Activated T-cell treated with anti-CD3 and anti-CD28 coated beads for 4 hours (primary cell): ENCODE measurements at regions not wholly inside any gene's neighbourhood (a gene's known extent, or its start where the extent isn't known, plus 50 kb on each side); places are given as distances from the start of the nearest gene placed in this dataset.
"Not testable (repeated sequence)": the region's sequence is repeated elsewhere in the genome, so short reads cannot be mapped to it uniquely, and the experiment has no call there.

ENCODE experiments used
- DNase-seq: peaks from one replicate; pipeline ENCODE4 v3.0.0-alpha.2; 2020

DNA sequence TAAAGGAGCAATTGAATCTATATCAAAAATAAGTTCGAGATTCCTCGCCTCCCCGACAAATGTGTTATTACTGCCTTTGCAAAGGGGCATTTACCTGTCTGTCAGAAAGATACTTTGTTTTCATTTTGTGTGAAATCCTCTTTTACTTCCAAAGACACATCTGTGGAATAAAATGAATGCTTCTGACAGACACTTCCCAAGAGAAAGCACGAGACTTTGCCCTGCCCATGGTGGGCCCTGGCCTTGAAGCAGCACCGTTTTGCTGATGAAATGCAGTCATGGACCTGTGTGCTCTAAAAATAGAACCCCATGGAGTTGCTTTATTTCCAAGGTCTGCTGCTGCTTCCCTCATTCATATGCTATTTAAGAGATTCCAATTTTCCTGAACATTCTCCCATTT lies 85.9 kb upstream of the USP47 start:
- no peak for DNase-seq

DNA sequence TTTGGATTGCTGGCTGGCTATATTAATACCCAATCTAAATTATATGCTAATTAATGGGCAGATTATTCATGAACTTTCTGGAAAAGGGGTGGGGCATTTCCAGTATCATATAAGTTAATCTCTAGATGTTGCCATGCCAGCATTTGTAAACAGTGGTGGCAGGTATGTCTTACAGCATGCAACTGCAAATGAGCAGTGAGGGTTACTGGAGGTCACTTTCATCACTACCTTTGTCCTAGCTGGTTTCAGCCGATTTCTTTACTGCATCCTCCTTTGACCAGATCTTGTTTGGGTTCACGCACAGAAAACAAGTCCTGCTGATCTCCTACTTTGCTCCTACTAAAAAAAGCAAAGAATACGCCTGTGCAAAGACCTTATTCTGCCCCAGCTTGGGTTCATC lies 89.1 kb upstream of the USP47 start:
- DNase-seq, result no peak

DNA sequence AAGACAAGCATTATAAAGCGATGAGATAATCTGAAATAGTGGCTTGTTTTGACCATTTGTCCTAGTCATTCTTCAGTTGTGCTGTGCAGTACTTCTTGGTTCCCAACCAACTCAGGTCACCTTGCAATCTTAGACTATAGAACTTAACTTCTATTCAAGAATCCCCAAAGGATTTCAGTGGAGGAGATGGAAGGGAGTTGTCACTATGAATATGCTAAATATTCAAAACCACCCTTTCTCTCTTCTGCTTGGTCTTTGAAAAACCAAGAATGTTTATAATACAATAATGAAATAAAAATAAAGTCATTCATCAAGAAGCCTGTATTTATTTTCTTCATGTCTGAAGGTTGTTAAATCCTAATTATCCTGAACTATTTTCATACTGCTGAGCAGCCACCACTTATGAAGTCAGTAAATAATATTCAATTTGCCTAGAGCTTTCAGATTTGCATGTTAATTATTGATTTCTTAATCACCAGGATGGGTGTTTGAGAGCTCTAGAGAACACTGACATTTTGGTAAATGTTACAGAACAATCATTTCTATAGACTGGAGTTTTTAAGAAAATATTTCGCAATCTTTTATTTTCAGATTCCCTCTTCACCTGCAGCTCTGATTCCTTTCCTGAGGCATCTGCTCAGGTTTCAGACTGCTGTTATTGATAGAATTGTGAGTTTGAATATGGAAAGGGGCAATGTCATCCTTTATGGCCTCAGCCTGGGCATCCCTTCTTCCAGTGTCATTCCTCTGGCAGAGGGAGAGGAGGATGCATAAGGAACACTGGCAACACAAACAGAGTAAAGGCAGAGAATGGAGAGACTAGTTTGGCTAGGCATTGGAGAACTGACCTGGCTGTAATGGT lies 91.5 kb upstream of the USP47 start:
- DNase-seq, result no peak

DNA sequence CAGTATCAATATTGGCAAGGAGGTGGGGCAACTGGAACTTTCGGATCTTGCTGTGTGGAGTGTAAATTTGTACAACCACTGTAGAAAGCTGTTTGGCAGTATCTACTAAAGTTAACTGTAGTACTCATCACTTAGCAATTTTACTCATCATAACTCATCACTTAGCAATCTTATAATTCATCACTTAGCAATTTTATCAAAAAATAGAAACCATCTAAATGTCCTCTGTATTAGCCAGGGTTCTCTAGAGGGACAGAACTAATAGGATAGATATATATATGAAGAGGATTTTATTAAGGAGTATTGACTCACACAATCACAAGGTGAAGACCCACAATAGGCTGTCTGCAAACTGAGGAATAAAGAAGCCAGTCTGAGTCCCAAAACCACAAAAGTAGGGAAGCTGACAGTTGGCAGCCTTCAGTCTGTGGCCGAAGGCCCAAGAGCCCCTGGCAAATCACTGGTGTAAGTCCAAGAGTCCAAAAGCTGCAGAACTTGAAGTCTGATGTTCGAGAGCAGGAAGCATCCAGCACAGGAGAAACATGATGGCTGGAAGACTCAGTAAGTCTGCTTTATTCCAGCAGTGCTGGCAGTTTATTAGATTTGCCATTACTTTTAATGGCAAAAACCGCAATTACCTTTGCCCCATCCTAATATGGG lies 92.9 kb upstream of the USP47 start:
- no peak for DNase-seq

DNA sequence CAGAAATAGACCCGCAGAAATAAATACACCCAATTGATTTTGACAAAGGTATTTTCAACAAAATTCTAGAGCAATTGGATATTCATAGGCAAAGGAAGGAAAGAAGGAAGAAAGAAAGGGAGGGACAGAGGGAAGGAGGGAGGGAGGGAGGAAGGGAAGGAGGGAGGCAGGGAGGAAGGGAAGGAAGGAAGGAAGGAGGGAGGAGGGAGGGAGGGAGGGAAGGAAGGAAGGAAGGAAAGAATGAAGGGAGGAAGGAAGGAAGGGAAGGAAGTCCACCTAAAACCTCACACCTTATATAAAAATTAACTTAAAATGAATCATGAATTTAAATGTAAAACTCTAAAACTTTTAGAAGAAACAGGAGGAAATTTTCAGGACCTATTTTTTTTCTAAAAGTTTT lies 94.2 kb upstream of the USP47 start:
- no peak for DNase-seq

DNA sequence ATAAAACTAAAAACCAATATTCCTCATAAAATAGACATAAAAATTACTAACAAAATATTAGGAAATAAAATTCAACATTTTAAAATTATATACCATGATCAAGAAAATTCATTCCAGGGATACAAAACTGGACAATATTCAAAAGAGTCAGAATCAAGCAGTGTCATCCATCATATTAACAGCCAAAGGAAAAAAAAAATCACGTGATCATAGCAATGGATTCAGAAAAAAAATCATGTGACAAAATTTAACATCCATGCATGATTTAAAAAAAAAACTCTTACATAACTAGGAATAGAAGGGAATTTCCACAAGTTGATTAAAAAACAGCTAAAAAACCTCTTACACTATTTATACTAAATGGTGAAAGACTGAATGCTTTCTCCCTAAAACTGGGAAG lies 95.3 kb upstream of the USP47 start:
- no peak for DNase-seq

DNA sequence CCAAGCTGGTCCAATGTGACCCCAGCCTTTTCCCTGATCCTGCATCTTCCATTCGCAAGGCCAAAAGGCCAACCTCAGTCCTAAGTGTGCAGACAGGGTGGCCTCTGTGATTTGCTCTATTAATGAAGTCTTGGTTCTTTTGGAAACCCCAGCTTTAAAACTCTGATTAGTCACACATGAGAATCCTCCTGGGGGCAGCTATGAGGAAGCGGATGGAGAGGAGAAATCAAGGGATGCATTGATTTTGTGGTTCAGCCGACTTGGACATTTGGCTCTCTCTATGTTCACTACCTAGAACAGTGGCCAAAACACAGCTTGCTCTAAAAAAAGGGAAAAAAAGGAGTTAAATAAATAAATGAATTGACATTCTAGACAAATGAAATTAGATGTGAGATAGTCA lies 98.6 kb upstream of the USP47 start:
- no peak for DNase-seq

DNA sequence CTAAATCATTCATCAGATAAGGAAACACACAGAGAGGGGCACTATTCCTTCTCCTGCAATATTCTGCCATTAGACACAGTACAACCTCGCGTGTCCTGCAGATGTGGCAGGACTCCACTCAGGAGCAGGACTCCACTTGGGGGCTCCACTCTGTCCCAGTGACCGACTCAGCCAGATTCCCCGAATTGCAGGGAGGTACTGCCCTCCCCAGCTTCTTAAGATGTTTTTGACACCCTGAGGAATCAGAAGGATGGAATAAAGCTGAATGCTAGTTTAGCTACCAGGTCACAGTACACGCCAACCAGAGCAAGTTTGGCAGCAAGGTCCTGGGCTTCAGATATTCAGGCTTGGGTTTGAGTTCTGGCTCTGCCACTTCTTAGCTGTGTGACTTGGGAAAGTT lies 99.3 kb upstream of the USP47 start:
- DNase-seq, result no peak

DNA sequence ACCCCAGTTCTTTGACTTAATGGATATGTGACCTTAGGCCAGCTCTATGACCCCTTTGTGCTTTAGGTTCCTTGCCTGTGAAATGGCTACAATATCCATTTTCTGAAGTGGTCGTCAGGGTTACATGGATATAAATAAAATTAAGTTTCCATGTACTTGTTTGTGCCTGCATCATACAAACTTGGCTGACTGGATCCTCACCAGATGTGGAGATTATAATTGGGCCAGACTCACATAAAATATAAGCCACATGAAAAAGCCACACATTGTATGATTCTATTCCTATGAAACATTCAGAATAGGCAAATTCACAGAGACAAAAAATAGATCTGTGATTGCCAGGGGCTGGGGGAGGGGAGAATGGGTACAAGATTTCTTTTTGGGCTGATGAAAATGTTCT lies 100.9 kb upstream of the USP47 start:
- no peak for DNase-seq

DNA sequence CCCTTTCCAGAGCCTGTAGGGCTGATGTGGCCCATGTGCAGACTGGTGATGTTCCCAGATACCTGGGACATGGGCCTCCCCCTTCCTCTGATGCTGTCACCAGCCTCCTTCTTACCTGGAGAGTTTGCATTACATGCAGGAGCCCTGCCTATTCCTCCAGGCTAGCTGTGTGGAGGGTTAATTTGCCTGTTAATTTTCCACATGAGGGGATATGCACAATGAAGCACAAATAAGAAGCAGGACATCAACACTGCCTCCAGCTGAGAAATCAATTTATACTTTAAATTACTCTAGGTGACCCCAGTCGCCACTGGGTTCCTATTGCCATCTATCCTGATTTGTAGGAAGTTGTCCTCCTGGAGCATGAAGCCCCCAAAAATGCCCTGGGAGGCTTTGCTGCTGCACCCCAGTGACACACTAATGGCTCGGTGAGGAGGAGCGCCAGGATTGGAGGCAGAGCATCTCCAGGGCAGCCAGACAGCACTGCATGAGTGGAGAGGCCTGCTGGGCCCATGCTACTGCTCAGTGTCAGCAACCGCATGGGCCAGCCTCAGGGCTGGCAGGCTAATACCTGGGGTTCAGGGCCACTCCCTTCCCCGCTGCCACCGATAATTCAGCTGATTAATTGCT lies 101.6 kb upstream of the USP47 start:
- no peak for DNase-seq

DNA sequence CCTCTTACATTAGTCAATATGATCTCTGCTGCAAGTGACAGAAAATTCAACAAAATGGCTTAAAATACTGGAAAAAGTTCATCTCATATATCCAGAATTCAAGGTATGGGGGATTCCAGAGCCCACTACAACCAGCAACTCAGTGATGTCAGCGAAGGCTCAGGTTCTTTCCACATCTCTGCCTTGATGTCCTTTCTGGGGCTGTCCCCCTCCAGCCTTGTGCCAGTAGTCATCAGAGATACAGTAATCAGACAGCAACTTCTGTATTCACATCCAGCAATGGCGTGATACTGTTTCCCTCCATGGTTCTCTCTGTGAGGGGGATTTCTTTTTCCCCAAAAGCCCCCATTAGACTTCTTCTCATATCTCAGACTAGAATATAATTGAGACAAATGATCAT lies 103.4 kb upstream of the USP47 start:
- DNase-seq, result no peak

DNA sequence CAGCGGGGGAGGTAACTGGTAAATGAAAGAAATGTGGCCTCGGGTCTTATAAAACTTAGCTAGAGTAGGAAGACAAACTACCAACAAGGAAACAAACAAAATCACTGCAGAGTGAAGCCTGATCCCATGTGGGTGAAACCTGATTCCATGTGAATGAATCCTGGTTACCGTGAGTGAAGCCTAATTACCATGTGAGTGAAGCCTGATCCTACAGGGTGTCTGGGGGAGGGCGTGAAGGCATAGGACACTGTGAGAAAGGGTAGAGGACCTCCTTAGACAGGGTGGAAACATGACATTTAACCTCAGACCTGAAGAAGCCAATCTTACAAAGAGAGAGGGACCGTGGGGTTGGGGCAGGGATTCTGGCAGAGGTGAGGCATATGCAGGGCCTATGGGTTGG lies 106.2 kb upstream of the USP47 start:
- DNase-seq, result no peak

DNA sequence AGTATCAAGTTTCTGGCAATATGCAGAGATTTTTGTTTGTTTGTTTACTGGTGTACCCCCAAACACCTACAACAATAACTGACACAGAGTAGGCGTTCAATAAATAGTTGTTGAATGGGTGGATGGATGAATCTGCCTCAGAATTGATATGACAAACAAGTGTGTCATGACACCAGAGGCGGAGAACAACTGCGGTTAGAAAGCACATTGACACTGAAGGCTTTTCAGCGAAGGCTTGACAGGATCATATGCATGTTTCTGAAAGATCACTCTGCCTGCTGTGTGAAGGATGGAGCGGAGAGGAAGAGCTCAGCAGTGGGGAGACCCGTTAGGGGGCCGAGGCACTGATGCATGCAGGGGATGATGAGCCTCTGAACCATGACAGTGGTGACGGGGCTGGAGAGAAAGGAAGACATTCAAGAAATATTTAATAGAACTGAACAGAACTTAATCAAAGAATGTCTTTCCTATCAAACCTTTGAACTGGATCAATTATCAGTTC lies 108.5 kb upstream of the USP47 start:
- no peak for DNase-seq

DNA sequence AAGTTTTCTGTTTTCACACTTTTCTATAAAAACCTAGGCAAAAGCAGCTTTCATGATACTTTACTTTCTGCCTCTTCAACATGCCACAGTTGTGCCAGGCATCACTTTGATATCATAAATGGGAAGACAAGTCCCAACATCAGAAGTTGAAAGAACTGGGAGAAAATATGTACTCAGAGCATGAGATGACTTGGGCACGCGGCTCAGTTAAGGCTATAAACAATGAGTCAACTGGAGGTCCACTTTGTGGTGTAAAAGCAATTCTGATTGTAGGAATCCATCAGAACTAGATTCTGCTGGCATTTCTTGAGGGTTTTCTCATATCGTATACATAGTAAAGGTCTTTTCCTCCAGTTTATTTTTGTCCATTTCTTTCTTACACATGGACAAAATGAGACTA lies 109.7 kb upstream of the USP47 start:
- DNase-seq, result no peak

DNA sequence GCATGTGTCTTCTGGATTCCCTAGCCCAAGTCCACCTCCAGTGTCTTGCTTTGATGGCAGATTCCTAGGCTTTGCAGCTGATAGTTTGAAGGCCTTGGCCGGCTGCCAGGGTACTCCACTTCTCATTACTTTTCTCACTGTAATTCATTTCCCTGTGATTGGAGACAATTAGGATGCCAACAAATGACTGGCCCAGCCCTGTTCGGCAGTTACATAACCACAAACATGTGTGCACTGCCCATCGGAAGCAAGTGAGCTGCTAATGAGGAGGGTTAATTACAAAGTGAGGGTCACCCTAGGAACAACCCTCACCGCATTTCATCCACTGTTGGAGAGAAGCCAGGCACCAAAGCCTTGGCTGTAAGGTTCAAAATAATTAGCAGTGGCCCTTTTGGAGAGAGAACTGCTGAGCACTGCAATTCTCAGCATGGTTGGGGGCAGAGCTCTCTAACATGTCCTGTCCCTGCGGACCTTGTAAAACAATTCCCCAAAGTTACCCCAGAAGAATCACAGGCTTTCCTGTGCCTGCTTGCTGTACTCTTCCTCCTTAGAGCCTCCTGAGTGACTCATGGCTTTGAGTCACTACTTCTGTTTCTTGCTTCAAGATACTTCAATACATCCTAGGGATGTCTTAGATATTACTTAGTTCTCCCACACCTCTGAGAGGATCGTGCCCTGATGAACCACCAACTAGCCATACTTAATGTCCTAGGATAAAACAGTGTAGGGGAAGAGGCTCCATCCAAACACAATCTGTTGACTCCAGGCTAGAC lies 109.7 kb upstream of the GALNT18 start:
- DNase-seq, result no peak

DNA sequence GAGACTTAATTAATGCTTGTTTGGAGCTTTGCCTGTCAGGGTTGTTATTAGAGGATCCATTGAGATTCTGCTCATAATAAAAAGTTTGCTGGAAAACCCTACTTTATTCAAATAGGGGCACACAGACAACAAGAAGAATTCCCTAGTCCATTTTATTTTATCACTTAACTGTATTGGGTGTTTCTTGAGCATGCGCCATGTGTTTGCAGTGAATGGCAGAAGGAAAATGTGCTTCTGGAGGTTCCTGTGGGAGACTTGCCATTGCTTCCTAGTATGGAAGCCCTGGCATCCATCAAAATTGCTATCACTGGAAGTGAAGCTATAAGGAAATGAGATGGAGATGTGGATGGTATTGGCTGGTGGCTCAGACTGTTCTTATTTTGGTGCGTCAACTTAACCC lies 106.6 kb upstream of the GALNT18 start:
- no peak for DNase-seq

DNA sequence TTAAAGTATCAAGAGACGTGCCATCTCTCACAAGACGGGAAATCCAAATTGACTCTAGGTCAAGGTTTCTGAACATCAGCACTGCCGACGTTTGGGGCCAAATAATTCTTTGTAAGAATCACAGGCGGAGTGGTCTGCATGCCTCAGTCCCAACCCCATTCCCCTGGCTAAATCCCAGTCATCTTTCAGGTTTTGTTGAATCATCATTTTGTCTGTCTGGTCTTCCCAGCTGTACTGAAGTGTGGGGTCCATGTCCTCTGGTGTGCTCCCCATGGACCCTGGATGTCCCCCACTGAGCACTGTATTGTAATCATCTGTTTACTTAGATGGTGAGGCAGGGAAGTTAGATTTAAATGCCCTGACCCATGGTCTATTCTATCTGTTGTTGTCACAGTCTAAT lies 103.6 kb upstream of the GALNT18 start:
- DNase-seq, result no peak

DNA sequence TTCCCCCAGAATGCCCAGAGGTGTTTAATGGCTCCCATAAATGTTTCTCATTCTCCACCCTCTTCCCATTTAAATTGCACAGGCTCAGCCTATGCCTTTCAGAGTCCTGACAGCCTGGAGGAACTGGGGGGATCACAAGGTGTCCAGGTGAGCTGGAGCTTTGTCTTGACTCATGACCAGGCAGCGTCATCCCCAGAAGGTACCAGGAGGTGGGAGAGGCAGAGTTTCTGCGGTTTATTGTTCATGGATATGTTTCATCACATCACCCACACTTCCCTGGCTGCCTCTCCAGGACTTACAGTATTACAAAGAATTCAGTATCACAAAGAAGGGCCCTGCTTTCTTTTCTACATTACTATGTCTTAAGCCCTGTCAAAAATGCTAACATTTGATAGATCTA lies 103.2 kb upstream of the GALNT18 start:
- no peak for DNase-seq

DNA sequence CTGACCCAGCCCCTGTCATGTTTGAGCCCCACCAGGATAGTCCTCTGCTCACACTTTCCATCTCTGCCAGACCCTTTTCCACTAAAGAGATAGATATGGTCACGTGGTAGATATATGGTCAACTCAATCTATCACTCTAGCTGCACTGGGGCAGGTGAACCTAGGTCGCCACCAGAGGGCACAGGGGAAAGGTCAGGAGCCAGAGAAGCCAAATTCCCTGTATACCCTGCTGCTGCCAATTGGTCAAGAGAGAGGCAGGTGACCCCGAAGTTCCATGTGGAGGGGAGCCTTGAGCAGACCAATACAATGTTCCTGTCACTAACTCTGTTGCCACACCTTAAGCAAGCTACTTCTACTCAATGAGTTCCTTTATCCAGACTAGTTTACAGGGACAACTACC lies 101.1 kb upstream of the GALNT18 start:
- DNase-seq, result no peak

DNA sequence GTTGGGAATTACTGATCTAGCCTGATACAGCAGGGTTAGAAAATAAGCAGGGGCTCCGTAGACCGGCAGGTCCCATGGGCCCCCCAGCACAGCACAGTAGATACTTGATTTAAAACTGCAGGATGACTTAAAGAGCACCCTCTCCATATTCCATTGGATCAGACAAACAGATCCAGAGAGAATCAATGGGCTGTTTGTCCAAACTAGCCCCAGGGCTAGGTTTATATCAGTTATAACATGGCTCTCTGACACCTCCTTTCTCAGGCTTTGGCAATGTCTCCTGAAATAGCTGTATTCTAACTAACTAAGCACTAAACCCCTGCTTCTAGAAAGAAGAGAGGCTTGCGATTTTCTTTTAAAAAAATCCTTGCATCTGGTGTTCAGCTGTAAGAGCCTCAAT lies 100.4 kb upstream of the GALNT18 start:
- DNase-seq, result no peak

DNA sequence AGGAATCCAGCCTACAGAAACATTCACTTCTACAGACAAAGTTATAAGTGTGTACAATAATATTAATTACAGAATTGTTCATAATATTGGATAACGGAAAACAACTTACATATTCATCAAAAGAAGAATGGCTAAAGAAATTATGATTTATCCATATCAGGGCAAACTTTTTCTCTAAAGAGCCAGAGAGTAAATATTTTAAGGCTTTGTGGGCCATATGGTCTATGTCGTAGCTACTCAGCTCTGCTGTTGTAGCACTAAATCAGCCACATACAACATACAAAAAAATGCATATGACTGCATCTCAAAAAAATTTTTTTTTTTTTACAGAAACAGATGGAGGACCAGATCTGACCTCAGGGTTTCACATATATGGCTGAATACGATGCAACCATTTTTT lies 96.7 kb upstream of the GALNT18 start:
- DNase-seq, result no peak

DNA sequence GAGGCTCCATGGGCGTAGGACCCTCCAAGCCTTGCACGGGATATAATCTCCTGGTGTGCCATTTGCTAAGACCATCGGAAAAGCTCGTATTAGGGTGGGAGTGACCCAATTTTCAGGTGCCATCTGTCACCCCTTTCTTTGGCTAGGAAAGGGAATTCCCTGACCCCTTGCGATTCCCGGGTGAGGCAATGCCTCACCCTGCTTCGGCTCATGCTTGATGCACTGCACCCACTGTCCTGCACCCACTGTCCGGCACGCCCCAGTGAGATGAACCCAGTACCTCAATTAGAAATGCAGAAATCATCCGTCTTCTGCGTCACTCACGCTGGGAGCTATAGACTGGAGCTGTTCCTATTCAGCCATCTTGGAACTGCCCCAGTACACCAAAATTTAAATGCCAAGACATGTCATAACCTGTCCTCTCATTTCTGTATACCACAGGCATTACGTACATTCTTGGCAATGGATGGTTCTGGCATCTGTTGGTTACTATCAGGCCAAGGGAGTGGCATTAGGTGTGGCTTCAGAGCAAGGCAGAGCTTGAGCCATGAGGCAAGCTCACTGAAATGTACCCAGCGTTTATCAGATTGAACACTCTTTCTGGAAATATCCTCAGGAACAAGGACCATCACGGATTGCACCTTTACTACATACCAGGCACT lies 95.4 kb upstream of the GALNT18 start:
- DNase-seq, result no peak

DNA sequence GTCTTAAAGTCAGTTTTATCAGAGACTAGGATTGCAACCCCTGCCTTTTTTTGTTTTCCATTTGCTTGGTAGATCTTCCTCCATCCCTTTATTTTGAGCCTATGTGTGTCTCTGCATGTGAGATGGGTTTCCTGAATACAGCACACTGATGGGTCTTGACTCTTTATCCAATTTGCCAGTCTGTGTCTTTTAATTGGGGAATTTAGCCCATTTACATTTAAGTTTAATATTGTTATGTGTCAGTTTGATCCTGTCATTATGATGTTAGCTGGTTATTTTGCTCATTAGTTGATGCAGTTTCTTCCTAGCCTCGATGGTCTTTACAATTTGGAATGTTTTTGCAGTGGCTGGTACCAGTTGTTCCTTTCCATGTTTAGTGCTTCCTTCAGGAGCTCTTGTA lies 93.3 kb upstream of the GALNT18 start:
- not testable (repeated sequence) for DNase-seq
